Eye (tissue), 1 donor: ENCODE measurements at regions not wholly inside any gene's neighbourhood (a gene's known extent, or its start where the extent isn't known, plus 50 kb on each side); places are given as distances from the start of the nearest gene placed in this dataset.

Experiments used
- DNase-seq: peaks from one replicate; pipeline ENCODE4 v3.0.0-alpha.2; 2015

GRCh38 chr15:29490747-29491471, 221.3 kb upstream of the NSMCE3 start:
- DNase-seq, result no peak

GRCh38 chr15:29480949-29481348, 211.3 kb upstream of the NSMCE3 start:
- no peak for DNase-seq

DNA sequence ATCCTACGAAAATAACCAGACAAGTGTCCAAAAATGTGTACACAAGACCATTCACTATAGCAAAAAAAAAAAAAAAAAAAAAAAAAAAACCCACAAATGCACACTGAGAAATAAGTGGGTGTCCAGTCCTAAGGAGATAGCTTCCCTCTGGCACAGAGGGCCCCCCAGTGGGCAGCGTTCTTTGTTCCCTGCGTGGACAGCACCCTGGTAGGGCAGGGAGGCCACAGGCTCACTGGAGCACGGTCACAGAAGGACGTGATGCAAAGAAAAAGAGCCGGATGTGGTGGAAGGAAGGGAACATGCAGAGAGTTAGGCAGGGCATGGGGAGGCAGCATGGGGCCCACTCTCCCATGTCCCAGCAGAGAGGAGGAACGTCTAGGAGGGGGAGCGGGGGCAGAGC, 210.7 kb upstream of the NSMCE3 start:
- DNase-seq, result no peak

- no peak for DNase-seq
These were observed 207.6 kb upstream of the NSMCE3 start for GRCh38 chr15:29477256-29477655.

- DNase-seq, result no peak
These were observed 207.0 kb upstream of the NSMCE3 start for GRCh38 chr15:29476503-29477080.

GRCh38 chr15:29475096-29475495, 205.5 kb upstream of the NSMCE3 start:
- DNase-seq, result no peak

DNA sequence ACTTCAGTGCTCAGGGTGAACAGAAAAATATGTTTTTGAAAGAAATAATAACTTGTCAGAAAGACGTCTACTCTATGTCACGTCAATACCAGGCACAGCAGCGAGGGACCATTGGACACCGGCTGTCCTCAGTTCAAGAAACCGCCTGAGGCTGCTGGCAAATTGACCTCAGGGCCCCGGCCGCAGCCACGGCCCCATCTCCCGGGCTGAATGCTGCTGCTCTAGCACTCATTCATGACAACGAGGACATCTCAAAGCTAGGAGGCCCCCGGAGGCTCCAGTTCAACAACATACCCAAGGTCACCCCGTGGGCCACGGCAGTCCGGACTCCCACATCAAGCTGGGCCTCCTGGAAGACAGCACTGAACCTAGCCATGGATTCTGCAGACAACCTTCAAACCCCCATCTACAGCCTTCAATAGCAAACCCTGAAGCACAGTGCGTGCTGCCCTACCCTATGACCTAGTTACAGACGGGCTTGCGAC, 204.0 kb upstream of the NSMCE3 start:
- no peak for DNase-seq

- no peak for DNase-seq
These were observed 203.4 kb upstream of the NSMCE3 start for GRCh38 chr15:29472901-29473445.

DNA sequence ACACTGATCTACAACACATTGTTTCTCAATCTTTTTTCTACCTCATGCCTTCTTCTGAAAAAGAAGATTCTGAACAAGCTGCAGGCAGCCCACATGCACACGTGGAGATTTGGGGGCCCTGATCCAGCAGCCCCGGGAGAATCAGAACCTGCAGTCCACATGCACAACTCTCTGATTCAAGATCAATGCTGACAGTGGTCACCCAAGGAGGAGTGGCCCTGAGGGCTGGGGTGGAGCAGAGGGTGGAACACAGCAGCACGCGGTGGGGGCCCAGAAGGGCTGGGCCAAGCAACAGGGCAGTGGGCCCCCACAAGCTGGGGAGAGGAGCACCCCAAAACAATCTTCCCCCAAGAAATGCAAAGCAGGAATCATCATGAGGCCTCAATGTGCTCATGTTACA, 202.1 kb upstream of the NSMCE3 start:
- DNase-seq, result no peak

DNA sequence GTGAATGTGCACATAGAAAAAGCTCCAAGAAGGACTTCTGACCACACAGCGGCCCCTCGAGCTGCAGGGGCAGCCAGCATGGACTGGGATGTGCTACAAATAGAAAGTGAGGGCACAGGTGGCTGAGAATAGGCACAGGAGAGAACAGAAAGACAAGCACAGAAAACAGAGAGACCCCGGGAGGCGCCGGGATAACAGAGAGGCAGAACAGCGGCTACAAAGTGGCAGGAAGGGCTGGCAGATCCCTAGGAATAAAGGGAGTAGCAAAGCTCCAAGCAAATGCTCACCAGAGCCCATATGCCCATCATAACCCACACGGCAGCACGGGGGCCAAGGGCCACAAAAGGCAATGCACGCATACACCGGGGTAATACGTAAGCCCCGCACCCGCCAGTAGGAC, 201.7 kb upstream of the NSMCE3 start:
- DNase-seq, result no peak

DNA sequence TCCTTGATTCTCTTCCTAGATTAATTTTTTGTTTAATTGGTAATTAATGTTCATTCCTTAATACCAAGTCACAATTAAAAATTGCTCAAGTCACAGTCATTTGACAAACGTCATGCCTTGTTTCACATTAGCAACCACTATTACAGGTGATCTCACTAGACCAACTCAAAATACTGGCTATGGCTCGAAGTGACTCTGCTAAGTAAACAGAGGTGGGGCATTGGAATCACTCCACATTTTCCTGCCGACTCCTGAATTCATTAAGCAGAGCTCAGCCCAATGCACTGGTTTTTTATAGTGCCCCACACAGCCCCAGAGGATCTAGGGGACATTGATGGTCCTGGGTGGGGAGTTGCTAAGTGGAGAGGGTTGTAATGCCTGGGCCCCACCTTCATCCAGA, 201.2 kb upstream of the NSMCE3 start:
- no peak for DNase-seq

DNA sequence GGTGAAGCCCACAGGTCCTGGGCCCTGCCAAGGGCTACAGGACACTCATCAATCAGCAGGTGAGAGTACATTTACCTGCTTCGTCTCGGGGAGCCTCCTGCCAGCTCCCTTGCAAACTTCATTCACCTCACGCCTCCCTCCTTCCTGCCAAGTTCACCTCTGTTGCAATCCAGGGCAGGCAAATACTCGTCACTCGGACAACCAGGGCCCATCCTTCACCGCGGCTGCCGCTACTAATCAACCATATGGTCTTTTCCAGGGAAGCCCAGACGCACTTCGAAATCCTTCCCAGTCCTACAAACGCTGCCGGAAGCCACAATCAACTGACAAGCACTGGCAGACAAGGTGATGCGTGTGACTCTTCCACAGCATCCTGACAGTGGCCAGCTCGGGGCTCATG, 200.7 kb upstream of the NSMCE3 start:
- DNase-seq, result no peak

- no peak for DNase-seq
These were observed 199.3 kb upstream of the NSMCE3 start for GRCh38 chr15:29468899-29469298.

GRCh38 chr15:29467091-29467490, 197.5 kb upstream of the NSMCE3 start:
- DNase-seq, result no peak

GRCh38 chr15:29466292-29466691, 196.7 kb upstream of the NSMCE3 start:
- DNase-seq, result no peak

DNA sequence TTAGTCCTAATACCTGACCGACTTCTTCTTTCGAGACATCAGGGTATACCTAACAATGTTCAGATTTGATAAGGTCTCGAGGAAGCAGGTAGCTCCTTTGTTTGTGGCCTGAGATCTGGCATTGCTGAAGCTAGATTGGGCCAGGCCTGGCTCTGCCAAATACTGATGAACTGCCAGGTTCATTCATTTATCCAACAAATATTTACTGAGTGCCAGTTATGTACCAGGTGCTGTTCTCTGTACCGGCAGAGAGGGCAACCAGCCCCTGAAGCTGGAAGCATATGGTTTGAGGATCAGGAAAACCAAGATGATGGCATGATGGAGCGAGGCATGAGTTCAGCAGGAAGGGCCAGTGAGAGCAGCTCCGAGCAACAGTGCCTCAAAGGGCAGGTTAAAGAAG, 196.2 kb upstream of the NSMCE3 start:
- no peak for DNase-seq

- no peak for DNase-seq
These were observed 195.6 kb upstream of the NSMCE3 start for GRCh38 chr15:29465196-29465595.

- DNase-seq, result no peak
These were observed 192.3 kb upstream of the NSMCE3 start for GRCh38 chr15:29461877-29462276.

DNA sequence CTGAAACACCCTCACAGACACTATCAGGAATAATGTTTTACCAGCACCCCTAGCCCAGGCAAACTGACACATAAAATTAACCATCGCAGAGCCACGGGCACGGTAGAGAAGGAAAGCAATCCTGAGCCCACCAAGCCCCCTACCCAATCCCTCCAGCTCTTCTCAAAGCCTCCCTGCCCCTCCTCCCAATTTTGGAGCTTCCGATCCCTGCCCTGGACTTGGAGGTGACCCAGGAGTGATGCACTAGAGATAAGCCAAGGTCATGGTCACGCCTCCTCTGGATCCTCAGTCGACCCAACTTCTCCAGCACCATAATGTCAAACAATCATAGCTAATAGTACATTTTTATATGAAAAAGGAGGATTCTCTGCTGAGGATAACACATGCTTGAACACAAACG, 188.7 kb upstream of the NSMCE3 start:
- DNase-seq, result no peak

DNA sequence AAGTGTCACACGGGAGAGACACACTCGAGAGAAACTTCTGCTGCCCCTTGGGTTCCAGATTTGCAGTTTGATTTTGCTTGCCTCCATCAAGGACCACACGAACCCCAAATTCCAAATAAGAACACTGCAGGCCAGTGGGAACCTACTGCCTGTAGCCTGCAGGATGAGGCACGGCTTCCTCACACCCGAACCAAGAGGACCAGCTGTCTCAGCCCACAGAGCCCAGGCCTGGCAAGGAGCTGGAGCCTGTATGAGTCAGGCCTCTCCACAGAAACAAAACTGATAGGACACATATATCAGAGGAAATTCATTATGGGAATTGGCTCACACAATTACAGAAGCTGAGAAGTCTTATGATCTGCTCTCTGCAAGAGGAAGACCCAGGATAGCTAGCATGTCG, 188.1 kb upstream of the NSMCE3 start:
- DNase-seq, result no peak

- DNase-seq, result no peak
These were observed 187.3 kb upstream of the NSMCE3 start for GRCh38 chr15:29456964-29457363.

DNA sequence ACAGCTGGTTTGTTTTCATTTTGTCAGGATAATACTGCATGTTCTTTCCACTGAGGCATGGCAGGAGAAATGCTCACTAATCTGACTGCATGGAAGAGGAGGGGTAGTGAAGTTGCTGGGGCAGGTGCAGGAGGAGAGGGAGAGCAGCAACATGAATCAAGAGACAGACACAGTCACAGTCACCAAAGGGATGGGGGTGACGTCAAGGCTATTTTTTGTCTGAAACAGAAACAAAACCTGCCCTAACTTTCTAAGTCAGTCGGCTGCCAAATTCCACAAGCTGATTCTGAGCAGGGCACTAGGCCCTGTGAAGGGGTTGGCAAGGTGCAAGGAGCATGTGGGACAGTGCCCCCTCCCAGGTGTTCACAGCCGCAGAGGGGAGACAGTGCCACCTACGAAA, 186.6 kb upstream of the NSMCE3 start:
- DNase-seq, result no peak

GRCh38 chr15:29455530-29455929, 185.9 kb upstream of the NSMCE3 start:
- DNase-seq, result no peak

- no peak for DNase-seq
These were observed 185.4 kb upstream of the NSMCE3 start for GRCh38 chr15:29455055-29455454.

- no peak for DNase-seq
These were observed 184.9 kb upstream of the NSMCE3 start for GRCh38 chr15:29454506-29454905.
